K562 (cell line): ENCODE measurements at regions not wholly inside any gene's neighbourhood (a gene's known extent, or its start where the extent isn't known, plus 50 kb on each side); places are given as distances from the start of the nearest gene placed in this dataset.

Source experiments
- BMI1 ChIP-seq: fragments of 150-350 bp; IDR thresholded peaks from 2 replicates; pipeline ENCODE4 v1.6.1; 2014; ENCODE audit warnings: low read length
- BRD4 ChIP-seq: fragments of 200-600 bp; sonication (generic); IDR thresholded peaks from 2 replicates; pipeline ENCODE4 v1.6.1; 2017; ENCODE audit warnings: inconsistent platforms
- COPS2 ChIP-seq: fragments of 450-650 bp; conservative IDR thresholded peaks from 2 replicates; pipeline ENCODE4 v1.6.1; 2016; ENCODE audit warnings: mild to moderate bottlenecking, moderate library complexity
- DPF2 ChIP-seq: fragments of 450-650 bp; IDR thresholded peaks from 2 replicates; pipeline ENCODE4 v1.6.1; 2016
- GATAD2A ChIP-seq: fragments of 450-650 bp; IDR thresholded peaks from 2 replicates; pipeline ENCODE4 v1.6.1; 2017
- KDM5B ChIP-seq: fragments of 200-600 bp; sonication (generic); IDR thresholded peaks from 2 replicates; pipeline ENCODE4 v1.6.1; 2012; ENCODE audit warnings: low read depth, mild to moderate bottlenecking, moderate library complexity, low read length, control low read depth, inconsistent platforms; ENCODE audit not compliant: insufficient replicate concordance
- KLF1 ChIP-seq: fragments of 450-650 bp; IDR thresholded peaks from 2 replicates; pipeline ENCODE4 v1.6.1; 2016; ENCODE audit warnings: missing genetic modification characterization, missing compliant biosample characterization
- L3MBTL2 ChIP-seq: fragments of 450-650 bp; IDR thresholded peaks from 2 replicates; pipeline ENCODE4 v1.6.1; 2016; ENCODE audit warnings: mild to moderate bottlenecking, moderate library complexity
- MAFK ChIP-seq: IDR thresholded peaks from 2 replicates; pipeline ENCODE4 v1.6.1; 2011; ENCODE audit warnings: low read length, improper control_type of control experiment
- RBM25 ChIP-seq: fragments of 200-400 bp; formaldehyde crosslinking; IDR thresholded peaks from 2 replicates; pipeline ENCODE4 v1.6.1; 2018; ENCODE audit warnings: low read length, low read depth, moderate library complexity; ENCODE audit not compliant: severe bottlenecking
- RFX5 ChIP-seq: IDR thresholded peaks from 2 replicates; pipeline ENCODE4 v1.6.1; 2011; ENCODE audit warnings: low read depth, mild to moderate bottlenecking, improper control_type of control experiment, low read length
- SAFB2 ChIP-seq: fragments of 200-400 bp; formaldehyde crosslinking; IDR thresholded peaks from 2 replicates; pipeline ENCODE4 v1.6.1; 2018; ENCODE audit warnings: borderline replicate concordance, low read length, low read depth, moderate library complexity; ENCODE audit not compliant: severe bottlenecking
- SIRT6 ChIP-seq: IDR thresholded peaks from one replicate; pipeline ENCODE4 v1.6.1; 2012; ENCODE audit warnings: low read depth, mild to moderate bottlenecking, control low read depth, inconsistent platforms, low read length, moderate library complexity
- SOX6 ChIP-seq: fragments of 450-650 bp; IDR thresholded peaks from 2 replicates; pipeline ENCODE4 v1.6.1; 2014; ENCODE audit warnings: mild to moderate bottlenecking
- TAF9B ChIP-seq: fragments of 450-650 bp; IDR thresholded peaks from 2 replicates; pipeline ENCODE4 v1.6.1; 2018; ENCODE audit warnings: mild to moderate bottlenecking; ENCODE audit not compliant: partially characterized antibody
- TBL1XR1 ChIP-seq, 2 experiments: IDR thresholded peaks; 2 replicates each; pipeline ENCODE4 v1.6.1; 2012; ENCODE audit warnings: improper control_type of control experiment in 2 of 2, low read length in 2 of 2, mild to moderate bottlenecking in 1 of 2
- U2AF2 ChIP-seq: fragments of 200-400 bp; formaldehyde crosslinking; optimal IDR thresholded peaks from 2 replicates; pipeline ENCODE3; 2017; ENCODE audit warnings: low read depth, mild to moderate bottlenecking, low read length
- ZNF165 ChIP-seq: fragments of 250-450 bp; sonication (Bioruptor Pico); IDR thresholded peaks from 2 replicates; pipeline ENCODE4 v1.4.0; 2020; ENCODE audit warnings: borderline replicate concordance
- ZNF263 ChIP-seq: sonication (generic); formaldehyde crosslinking; IDR thresholded peaks from 2 replicates; pipeline ENCODE4 v1.8.0; 2022; ENCODE audit warnings: mild to moderate bottlenecking, missing genetic modification reagents, borderline replicate concordance
- ZNF41 ChIP-seq: fragments of 250-450 bp; sonication (Bioruptor Pico); conservative IDR thresholded peaks from 2 replicates; pipeline ENCODE4 v1.4.0; 2020; ENCODE audit warnings: mild to moderate bottlenecking
- ZNF444 ChIP-seq: fragments of 250-450 bp; sonication (Bioruptor Pico); IDR thresholded peaks from 2 replicates; pipeline ENCODE4 v1.4.0; 2020; ENCODE audit warnings: mild to moderate bottlenecking, moderate library complexity
- TF ChIP-seq, protein P1 (sequence below): sonication (generic); IDR thresholded peaks from 2 replicates; pipeline ENCODE4 v1.6.1; 2016
- TF ChIP-seq, protein P2 (sequence below): fragments of 450-650 bp; IDR thresholded peaks from 2 replicates; pipeline ENCODE4 v1.7.1; 2018; ENCODE audit warnings: mild to moderate bottlenecking, low read depth; ENCODE audit not compliant: partially characterized antibody
- TF ChIP-seq, protein P3 (sequence below): sonication (generic); formaldehyde crosslinking; IDR thresholded peaks from 2 replicates; pipeline ENCODE4 v1.8.0; 2023; ENCODE audit warnings: mild to moderate bottlenecking, missing genetic modification reagents

DNA sequence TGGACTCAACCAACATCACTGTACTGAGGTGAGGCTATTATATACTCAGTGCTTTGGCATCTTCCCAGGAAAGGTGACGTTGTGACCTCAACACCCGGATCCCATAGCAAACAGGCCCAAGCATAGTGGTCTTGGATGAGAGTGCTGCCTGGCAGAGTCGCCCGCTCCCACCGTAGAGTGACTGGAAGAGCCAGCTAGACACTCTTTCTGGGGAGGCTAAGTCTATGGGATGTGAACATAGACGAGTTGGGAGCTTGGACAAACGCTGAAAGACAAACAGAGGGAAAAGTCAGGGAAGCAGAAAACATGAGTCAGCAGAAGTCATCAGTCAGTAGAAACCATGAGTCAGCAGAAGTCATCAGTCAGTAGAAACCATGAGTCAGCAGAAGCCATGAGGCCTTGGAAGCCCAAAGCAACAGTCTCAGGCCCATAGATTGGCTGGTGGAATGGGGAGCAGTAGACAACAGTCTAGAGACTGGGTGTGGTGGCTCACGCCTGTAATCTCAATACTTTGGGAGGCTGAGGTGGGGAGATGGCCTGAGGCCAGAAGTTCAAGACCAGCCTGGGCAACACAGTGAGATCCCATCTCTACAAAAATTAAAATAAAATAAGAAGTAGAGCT is 66.4 kb upstream of the MAP1LC3B2 start (continued):
- TF ChIP-seq, protein P1, sequence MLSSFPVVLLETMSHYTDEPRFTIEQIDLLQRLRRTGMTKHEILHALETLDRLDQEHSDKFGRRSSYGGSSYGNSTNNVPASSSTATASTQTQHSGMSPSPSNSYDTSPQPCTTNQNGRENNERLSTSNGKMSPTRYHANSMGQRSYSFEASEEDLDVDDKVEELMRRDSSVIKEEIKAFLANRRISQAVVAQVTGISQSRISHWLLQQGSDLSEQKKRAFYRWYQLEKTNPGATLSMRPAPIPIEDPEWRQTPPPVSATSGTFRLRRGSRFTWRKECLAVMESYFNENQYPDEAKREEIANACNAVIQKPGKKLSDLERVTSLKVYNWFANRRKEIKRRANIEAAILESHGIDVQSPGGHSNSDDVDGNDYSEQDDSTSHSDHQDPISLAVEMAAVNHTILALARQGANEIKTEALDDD, result 0 out of 2 replicates have a peak, but pooled peaks have one; percentile 21
- TF ChIP-seq MAFK, result peak; percentile 100
- TF ChIP-seq SIRT6, result no peak
- TF ChIP-seq RFX5, result no peak
- TF ChIP-seq L3MBTL2, result peak; percentile 71; the same call in 1 of the 2 replicates
- no peak for TF ChIP-seq BRD4
- TF ChIP-seq ZNF41, result no peak
- peak; percentile 99 for TF ChIP-seq DPF2
- peak; percentile 92 for TF ChIP-seq RBM25
- peak; percentile 95 for TF ChIP-seq TAF9B
- 0 out of 2 replicates have a peak, but pooled peaks have one; percentile 54 for TF ChIP-seq ZNF263 (CRISPR knock-in tag)
- TF ChIP-seq KDM5B, result no peak
- TF ChIP-seq TBL1XR1 (IDR thresholded peaks at IDR 0.05; ENCODE audit: low read length in 2 of 2), result no peak
- TF ChIP-seq COPS2, result no peak
- TF ChIP-seq GATAD2A, result peak; percentile 93
- TF ChIP-seq BMI1, result no peak
- TF ChIP-seq U2AF2, result no peak
- TF ChIP-seq, protein P2, sequence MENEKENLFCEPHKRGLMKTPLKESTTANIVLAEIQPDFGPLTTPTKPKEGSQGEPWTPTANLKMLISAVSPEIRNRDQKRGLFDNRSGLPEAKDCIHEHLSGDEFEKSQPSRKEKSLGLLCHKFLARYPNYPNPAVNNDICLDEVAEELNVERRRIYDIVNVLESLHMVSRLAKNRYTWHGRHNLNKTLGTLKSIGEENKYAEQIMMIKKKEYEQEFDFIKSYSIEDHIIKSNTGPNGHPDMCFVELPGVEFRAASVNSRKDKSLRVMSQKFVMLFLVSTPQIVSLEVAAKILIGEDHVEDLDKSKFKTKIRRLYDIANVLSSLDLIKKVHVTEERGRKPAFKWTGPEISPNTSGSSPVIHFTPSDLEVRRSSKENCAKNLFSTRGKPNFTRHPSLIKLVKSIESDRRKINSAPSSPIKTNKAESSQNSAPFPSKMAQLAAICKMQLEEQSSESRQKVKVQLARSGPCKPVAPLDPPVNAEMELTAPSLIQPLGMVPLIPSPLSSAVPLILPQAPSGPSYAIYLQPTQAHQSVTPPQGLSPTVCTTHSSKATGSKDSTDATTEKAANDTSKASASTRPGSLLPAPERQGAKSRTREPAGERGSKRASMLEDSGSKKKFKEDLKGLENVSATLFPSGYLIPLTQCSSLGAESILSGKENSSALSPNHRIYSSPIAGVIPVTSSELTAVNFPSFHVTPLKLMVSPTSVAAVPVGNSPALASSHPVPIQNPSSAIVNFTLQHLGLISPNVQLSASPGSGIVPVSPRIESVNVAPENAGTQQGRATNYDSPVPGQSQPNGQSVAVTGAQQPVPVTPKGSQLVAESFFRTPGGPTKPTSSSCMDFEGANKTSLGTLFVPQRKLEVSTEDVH, result peak; percentile 66
- no peak for TF ChIP-seq ZNF165 (CRISPR knock-in tag)
- no peak for TF ChIP-seq ZNF444
- TF ChIP-seq SOX6, result peak; percentile 69
- no peak for TF ChIP-seq SAFB2
- TF ChIP-seq, protein P3, sequence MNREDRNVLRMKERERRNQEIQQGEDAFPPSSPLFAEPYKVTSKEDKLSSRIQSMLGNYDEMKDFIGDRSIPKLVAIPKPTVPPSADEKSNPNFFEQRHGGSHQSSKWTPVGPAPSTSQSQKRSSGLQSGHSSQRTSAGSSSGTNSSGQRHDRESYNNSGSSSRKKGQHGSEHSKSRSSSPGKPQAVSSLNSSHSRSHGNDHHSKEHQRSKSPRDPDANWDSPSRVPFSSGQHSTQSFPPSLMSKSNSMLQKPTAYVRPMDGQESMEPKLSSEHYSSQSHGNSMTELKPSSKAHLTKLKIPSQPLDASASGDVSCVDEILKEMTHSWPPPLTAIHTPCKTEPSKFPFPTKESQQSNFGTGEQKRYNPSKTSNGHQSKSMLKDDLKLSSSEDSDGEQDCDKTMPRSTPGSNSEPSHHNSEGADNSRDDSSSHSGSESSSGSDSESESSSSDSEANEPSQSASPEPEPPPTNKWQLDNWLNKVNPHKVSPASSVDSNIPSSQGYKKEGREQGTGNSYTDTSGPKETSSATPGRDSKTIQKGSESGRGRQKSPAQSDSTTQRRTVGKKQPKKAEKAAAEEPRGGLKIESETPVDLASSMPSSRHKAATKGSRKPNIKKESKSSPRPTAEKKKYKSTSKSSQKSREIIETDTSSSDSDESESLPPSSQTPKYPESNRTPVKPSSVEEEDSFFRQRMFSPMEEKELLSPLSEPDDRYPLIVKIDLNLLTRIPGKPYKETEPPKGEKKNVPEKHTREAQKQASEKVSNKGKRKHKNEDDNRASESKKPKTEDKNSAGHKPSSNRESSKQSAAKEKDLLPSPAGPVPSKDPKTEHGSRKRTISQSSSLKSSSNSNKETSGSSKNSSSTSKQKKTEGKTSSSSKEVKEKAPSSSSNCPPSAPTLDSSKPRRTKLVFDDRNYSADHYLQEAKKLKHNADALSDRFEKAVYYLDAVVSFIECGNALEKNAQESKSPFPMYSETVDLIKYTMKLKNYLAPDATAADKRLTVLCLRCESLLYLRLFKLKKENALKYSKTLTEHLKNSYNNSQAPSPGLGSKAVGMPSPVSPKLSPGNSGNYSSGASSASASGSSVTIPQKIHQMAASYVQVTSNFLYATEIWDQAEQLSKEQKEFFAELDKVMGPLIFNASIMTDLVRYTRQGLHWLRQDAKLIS, result no peak
- no peak for TF ChIP-seq KLF1 (tag)
